ENCODE measurements at regions not wholly inside any gene's neighbourhood (a gene's known extent, or its start where the extent isn't known, plus 50 kb on each side); places are given as distances from the start of the nearest gene placed in this dataset.
"Not testable (repeated sequence)": the region's sequence is repeated elsewhere in the genome, so short reads cannot be mapped to it uniquely, and the experiment has no call there.

DNA sequence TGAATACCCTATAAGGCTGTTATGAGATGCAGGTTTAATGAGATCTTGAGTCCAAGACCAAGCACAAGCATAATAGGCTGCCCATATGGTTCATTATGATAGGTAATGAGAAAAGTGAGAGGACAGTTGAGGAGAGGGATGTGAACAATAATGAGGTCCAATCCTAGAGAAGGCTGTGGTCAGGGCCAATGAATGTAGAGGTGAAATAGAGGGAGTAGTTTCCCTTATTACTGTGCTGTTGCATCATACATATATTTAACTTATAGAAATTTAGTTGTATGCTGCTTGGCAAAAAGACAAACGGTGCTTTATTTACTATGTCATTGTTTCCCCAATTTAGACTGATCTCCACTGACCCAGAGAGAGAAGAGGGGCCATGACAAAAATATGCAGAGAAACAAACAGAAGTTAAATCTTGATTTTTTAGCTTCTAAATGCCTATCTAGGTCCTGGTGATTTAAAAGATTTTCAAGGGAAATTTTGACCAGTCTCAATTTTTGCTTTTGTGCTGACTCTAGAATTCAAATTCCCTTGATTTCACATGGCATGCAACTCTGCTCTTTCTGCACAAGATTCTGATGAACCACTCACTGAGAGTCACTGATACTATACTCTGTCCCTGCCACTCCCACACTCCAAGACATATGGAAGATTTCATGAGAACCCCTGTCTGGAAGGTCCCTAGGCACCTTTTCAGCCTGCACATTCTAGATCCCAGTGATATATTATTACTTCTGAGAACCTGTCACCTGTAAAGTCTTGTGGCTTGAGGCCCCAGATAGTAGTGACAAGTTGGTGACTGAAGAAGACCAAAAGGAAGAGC is 159.7 kb downstream of the VSIG4 start:
- DNase-seq, result no peak

DNA sequence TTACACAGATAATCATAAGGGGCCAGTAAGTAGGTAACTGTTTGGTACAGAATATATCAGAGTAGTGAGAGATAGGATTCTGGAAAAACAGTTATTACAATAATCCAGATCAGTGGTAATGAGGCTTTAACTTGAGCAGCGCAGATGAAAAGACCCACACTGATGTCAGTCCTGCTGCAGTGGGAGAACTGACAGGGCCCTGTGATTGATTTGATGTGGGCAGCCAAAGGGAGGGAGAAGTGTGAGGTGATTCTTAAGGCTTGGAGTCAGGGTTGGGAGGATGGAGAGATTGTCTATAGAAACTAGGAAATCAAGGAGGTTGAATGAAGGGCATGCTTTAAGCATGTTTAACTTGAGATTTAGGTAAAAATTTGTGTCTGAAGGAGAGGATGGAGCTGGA is 161.4 kb downstream of the VSIG4 start:
- no peak for DNase-seq

DNA sequence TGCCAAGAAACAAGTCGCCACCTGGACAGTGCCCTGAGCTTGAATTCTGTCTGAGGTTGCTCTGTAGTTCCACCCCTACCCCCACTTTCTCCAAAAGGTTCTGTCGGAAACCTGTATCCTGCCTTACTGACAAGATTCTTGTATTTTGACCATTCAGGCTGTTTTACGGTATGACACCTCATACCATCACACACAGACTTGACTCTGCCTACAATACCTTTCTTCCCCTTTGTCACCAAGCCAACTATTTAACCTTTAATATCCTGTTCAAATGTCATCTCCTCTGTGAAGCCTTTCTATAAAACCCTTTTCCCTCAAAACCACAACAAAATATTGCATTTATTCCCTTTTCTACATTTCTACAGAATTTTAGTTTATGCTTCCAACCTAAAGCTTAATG is 161.9 kb downstream of the VSIG4 start:
- DNase-seq, result no peak

DNA sequence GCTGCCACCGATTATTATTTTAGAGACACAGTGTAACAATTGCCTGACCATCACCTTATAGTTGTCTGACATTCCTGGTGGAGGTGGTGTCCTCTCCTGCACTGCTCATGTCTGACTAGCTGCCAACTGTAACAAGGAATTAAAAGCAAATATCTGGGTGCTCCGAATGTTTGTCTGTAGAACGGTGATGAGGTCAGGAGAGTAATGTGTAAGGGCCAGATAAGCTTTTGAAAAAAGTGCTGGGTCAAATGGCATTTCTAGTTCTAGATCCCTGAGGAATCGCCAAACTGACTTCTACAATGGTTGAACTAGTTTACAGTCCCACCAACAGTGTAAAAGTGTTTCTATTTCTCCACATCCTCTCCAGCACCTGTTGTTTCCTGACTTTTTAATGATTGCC is 164.3 kb downstream of the VSIG4 start:
- DNase-seq, result not testable (repeated sequence)

- DNase-seq, result no peak
Measured at GRCh38 chrX:65874765-65875164, 165.1 kb downstream of the VSIG4 start.

GRCh38 chrX:65874110-65874509 is 165.8 kb downstream of the VSIG4 start:
- DNase-seq, result no peak

DNA sequence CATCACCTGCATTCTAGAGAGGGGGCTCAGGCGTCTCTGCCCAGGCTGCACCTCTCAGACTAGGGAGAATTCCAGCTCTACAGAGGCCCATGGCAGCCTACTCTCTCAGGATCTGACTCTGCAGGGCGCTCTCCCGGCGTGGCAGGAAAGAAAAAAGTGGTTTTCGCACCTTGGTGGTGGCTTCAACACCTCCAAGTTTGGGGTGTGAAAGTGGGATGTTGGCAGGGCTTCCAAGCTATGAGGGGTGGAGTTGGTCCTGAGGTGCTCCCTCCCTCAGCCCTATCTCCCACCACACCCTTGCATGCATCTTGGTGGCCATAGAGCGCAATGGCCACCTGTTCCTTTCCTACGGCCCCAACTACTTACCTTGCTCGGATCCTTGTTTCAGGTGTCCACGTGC is 166.5 kb downstream of the VSIG4 start:
- no peak for DNase-seq

DNA sequence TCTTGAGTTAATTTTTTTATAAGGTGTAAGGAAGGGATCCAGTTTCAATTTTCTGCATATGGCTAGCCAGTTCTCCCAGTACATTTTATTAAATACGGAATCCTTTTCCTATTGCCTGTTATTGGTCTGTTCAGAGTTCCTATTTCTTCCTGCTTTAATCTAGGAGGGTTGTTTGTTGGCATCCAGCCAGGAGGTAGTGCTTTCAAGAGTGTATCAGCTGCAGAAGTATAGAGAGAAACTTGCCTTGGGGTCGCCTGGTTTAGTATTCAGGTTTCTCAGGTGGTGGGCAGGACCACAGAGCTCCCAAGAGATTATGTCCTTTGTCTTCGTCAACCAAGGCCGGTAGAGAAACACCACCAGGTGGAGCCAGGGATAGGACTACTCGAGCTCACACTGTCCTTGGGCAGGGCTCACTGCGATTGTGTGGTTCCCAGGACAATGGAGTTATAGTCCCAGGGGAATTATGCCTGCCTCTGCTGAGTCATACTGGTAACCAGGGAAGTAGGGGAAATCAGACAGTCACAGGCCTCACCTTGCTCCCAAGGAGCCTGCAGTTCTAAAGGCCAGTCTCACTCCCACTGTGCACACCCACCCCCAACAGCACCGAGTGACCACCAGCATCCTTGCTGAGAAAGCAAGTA is 168.1 kb downstream of the VSIG4 start:
- peak; percentile 69 to 77 for DNase-seq

GRCh38 chrX:65870544-65870943 is 169.3 kb downstream of the VSIG4 start:
- DNase-seq, result not testable (repeated sequence)

GRCh38 chrX:65866773-65867172 is 173.1 kb downstream of the VSIG4 start:
- no peak for DNase-seq

DNA sequence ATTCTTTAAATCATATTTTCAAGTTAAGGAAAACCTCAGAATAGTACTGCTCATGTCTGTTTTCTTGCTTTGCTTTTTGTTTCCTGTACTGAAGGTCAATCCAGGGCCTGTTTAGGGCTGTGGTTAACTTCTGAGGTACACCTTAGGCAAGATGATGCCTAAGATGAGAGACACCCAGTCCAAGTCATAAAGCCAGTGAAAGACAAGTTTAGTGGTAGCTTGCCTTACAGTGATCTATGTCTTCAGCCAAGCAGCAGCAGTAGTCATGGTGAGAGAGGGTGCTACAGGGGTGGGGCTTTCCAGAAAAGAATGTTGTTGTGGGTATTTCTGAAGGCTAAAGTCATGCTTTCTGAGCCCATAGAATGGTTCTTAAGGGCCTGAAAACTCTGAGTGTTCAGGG is 173.7 kb downstream of the VSIG4 start:
- no peak for DNase-seq

- no peak for DNase-seq
Measured at GRCh38 chrX:65862638-65863037, 177.2 kb downstream of the VSIG4 start.

GRCh38 chrX:65859299-65859698 is 180.6 kb downstream of the VSIG4 start:
- DNase-seq, result no peak

DNA sequence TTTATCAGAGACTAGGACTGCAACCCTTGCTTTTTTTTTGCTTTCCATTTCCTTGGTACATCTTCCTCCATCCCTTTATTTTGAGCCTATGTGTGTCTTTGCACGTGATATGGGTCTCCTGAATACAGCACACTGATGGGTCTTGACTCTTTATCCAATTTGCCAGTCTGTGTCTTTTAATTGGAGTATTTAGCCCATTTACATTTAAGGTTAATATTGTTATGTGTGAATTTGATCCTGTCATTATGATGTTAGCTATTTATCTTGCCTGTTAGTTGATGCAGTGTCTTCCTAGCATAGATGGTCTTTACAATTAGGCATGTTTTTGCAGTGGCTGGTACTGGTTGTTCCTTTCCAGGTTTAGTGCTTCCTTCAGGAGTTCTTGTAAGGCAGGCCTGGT is 185.4 kb downstream of the VSIG4 start:
- not testable (repeated sequence) for DNase-seq

- DNase-seq, result not testable (repeated sequence)
Measured at GRCh38 chrX:65851306-65851705, 183.9 kb downstream of the MSN start.

DNA sequence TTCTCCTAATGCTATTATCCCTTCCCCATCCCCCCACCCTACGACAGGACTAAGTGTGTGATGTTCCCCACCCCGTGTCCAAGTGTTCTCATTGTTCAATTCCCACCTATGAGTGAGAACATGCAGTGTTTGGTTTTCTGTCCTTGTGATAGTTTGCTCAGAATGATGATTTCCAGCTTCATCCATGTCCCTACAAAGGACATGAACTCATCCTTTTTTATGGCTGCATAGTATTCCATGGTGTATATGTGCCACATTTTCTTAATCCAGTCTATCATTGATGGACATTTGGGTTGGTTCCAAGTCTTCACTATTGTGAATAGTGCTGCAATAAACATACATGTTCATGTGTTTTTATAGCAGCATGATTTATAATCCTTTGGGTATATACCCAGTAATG is 183.4 kb downstream of the MSN start:
- not testable (repeated sequence) for DNase-seq

- no peak for DNase-seq
Measured at GRCh38 chrX:65846974-65847373, 179.5 kb downstream of the MSN start.

DNA sequence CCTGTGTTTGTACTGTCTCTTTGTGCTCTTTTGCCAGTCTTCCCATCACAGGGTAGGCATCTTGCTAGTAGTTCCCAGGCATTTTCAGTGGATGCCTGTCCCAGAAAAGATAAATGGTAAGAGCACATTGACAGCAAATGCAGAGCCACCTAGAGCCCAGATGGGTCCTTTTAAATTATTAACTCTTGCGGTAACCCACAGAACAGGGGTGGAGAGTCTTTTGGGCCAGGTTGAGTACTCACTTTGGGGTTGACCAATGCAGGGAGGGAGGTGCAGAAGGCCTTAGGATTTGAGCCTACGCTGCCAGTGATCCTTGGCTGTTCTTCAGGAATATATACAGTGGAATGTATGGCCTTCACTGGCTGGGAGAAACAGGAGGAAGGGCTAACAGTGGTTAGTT is 173.8 kb downstream of the MSN start:
- DNase-seq, result no peak

GRCh38 chrX:65838674-65839073 is 171.2 kb downstream of the MSN start:
- no peak for DNase-seq

- no peak for DNase-seq
Measured at GRCh38 chrX:65837875-65838549, 170.6 kb downstream of the MSN start.

DNA sequence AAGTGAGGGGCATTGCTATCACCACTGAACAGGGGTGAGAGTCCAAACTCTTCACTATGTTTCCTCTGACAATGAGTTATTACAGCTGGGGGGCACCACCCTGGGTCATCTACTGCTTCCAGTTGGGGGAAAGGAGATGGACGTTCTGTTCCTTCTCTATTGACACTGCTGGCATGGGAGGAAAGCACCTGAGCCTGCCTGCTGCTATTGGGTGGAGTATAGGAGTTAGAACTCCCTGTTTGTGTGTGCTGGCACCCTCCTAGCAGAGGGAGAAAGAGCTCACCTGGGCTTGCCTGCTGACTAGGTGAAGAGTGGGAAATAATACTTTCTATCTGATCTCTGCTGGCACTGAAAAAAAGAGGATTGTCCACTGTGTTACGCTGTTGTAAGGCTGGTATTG is 163.8 kb downstream of the MSN start:
- no peak for DNase-seq

DNA sequence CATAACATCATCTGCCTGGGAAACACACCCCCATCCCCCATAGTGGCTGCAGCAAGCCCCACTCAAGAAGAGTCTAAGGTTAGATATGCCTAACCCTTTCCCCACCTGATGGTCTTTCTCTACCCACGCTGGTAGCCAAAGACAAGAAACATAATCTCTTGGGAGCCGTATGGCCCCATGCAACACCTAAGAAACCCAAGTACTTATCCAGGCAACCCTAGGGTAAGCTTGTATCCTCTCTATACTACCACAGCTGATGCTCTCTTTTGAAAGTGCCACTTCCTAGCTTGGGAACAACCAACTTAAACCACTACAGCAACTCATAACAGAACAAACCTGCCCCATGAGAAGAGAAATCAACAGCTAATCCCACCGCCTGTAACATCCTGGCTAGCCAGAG is 161.1 kb downstream of the MSN start:
- DNase-seq, result no peak

DNA sequence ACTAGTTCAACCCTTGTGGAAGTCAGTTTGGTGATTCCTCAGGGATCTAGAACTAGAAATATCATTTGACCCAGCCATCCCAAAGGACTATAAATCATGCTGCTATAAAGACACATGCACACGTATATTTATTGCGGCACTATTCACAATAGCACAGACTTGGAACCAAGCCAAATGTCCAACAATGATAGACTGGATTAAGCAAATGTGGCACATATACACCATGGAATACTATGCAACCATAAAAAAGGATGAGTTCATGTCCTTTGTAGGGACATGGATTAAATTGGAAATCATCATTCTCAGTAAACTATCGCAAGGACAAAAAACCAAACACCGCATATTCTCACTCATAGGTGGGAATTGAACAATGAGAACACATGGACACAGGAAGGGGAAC is 157.8 kb downstream of the MSN start:
- DNase-seq, result not testable (repeated sequence)

All from NCI-H2081 (cell line).